ENCODE measurements at regions not wholly inside any gene's neighbourhood (a gene's known extent, or its start where the extent isn't known, plus 50 kb on each side); places are given as distances from the start of the nearest gene placed in this dataset.

- Histone ChIP-seq H3K27me3 (no peaks in the 10 kb centered on the region), H3K27ac (no peak overlapping the region), H3K9me3 (no peaks in the 10 kb centered on the region), H3K4me1 (ENCODE audit: insufficient read depth) (no peaks in the 10 kb centered on the region), H3K4me3 (no peak overlapping the region), H3K36me3 (no peaks in the 10 kb centered on the region)
- no peak for DNase-seq
- TF ChIP-seq POLR2A (IDR thresholded peaks at IDR 0.05) (no peak), EP300 (IDR thresholded peaks at IDR 0.05) (no peak), CTCF (IDR thresholded peaks at IDR 0.05) (no peak)
- intact Hi-C loops (cut with DNase I), result no loop called here
- WGBS, 3 donors, result 83 to 87% (median 85%) methylated on average over 10 of the region's 10 CpGs
Measured at GRCh38 chr20:53691060-53691810, 97.6 kb upstream of the ZNF217 start.

DNA sequence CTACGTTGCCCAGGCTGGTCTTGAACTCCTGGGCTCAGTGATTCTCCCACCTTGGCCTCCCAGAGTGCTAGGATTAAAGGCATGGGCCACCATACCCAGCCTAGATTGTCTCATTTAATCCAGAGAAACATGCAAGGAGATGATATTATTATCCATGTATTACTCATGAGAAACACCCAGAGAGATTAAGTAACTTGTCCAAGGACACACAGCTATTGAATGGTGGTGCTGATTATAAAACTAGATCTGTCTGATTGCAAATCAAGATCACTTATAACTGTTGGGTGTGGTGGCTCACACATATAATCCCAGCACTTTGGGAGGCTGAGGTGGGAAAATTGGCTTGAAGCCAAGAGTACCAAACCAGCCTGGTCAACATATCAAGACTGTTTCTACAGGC lies 94.4 kb upstream of the ZNF217 start:
- no peak for DNase-seq
- Histone ChIP-seq H3K9me3 (no peaks in the 10 kb centered on the region), H3K36me3 (no peaks in the 10 kb centered on the region), H3K4me3 (no peak overlapping the region), H3K27me3 (no peaks in the 10 kb centered on the region), H3K4me1 (ENCODE audit: insufficient read depth) (no peaks in the 10 kb centered on the region), H3K27ac (no peak overlapping the region)
- TF ChIP-seq CTCF (IDR thresholded peaks at IDR 0.05) (no peak), EP300 (IDR thresholded peaks at IDR 0.05) (no peak)
- intact Hi-C loops (cut with DNase I), result no loop called here
- WGBS, 3 donors, result 86 to 97% (median 94%) methylated on average over 1 of the region's 1 CpG

- TF ChIP-seq CTCF (IDR thresholded peaks at IDR 0.05), result no peak
- TF ChIP-seq EP300 (IDR thresholded peaks at IDR 0.05), result no peak
- no peak for TF ChIP-seq POLR2A (IDR thresholded peaks at IDR 0.05)
- Histone ChIP-seq H3K27ac (no peak overlapping the region), H3K4me1 (ENCODE audit: insufficient read depth) (no peaks in the 10 kb centered on the region), H3K36me3 (no peaks in the 10 kb centered on the region), H3K27me3 (no peaks in the 10 kb centered on the region), H3K4me3 (no peak overlapping the region), H3K9me3 (no peaks in the 10 kb centered on the region)
- no peak for DNase-seq
- WGBS, 3 donors, result 95 to 97% (median 96%) methylated on average over 8 of the region's 8 CpGs
- intact Hi-C loops (cut with DNase I), result no loop called here
Measured at GRCh38 chr20:53685070-53685595, 91.5 kb upstream of the ZNF217 start.

GRCh38 chr20:53683506-53683905 lies 89.9 kb upstream of the ZNF217 start:
- no peaks in the 10 kb centered on the region for H3K9me3 ChIP-seq
- H3K27me3 ChIP-seq, result no peaks in the 10 kb centered on the region
- TF ChIP-seq POLR2A (IDR thresholded peaks at IDR 0.05) (no peak), CTCF (IDR thresholded peaks at IDR 0.05) (no peak), EP300 (IDR thresholded peaks at IDR 0.05) (no peak)
- H3K4me3 ChIP-seq, result no peak overlapping the region
- WGBS, 3 donors, result 85 to 94% (median 92%) methylated on average over 3 of the region's 3 CpGs
- no peaks in the 10 kb centered on the region for H3K36me3 ChIP-seq
- H3K27ac ChIP-seq, result no peak overlapping the region
- no peaks in the 10 kb centered on the region for H3K4me1 ChIP-seq (ENCODE audit: insufficient read depth)
- intact Hi-C loops (cut with DNase I), result no loop called here
- no peak for DNase-seq
